ACC112 (cell line): ENCODE measurements at regions not wholly inside any gene's neighbourhood (a gene's known extent, or its start where the extent isn't known, plus 50 kb on each side); places are given as distances from the start of the nearest gene placed in this dataset.

Experiments used
- H2AFZ ChIP-seq: fragments of 200-600 bp; sonication (generic); one replicate; pipeline ENCODE4 v1.6.0; 2017; ENCODE audit warnings: antibody characterized with exemption, low read length; ENCODE audit not compliant: unreplicated experiment
- H3K27ac ChIP-seq: fragments of 200-600 bp; sonication (generic); 2 replicates; pipeline ENCODE4 v1.5.1; 2014; ENCODE audit warnings: low read depth, mild to moderate bottlenecking, antibody characterized with exemption, low read length, moderate library complexity
- H3K27me3 ChIP-seq: fragments of 200-600 bp; sonication (generic); 2 replicates; pipeline ENCODE4 v1.6.1; 2014; ENCODE audit warnings: mild to moderate bottlenecking, antibody characterized with exemption, low read length, moderate library complexity, mixed read lengths; ENCODE audit not compliant: insufficient read depth
- H3K36me3 ChIP-seq: fragments of 200-600 bp; sonication (generic); 2 replicates; pipeline ENCODE4 v1.6.1; 2016; ENCODE audit warnings: mild to moderate bottlenecking, antibody characterized with exemption, low read length, moderate library complexity, mixed read lengths; ENCODE audit not compliant: insufficient read depth
- H3K4me1 ChIP-seq: fragments of 200-600 bp; sonication (generic); one replicate; pipeline ENCODE4 v1.6.1; 2016; ENCODE audit warnings: low read length, mixed read lengths; ENCODE audit not compliant: insufficient read depth, unreplicated experiment, control insufficient read depth
- H3K4me3 ChIP-seq: fragments of 200-600 bp; sonication (generic); 2 replicates; pipeline ENCODE4 v1.5.1; 2014; ENCODE audit warnings: mild to moderate bottlenecking, low read depth, low read length
- H3K79me2 ChIP-seq: fragments of 200-600 bp; sonication (generic); one replicate; pipeline ENCODE4 v1.6.0; 2016; ENCODE audit warnings: low read length; ENCODE audit not compliant: control insufficient read depth, unreplicated experiment, insufficient read depth

DNA sequence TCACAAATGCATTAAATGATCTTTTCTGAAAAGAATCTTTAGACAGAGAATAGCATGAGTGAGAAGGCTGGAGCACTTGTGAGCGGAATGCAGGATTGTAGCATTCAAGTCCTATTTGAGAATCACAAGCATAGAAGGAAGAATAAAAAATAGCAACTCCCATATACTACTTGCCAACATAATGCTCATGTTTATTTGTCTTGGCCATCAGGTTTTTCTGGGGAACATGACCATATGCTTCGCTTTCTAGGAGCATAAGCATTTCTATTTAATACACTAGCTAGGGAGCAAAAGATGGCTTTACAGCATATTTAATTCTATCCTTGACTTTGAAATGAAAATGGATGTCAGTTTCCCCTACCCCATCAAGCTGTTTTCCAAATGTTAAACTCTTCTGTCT is 170.3 kb upstream of the MITF start:
- Histone ChIP-seq H3K4me3 (no peak overlapping the region), H2AFZ (no peak overlapping the region), H3K27ac (no peak overlapping the region), H3K36me3 (no peaks in the 10 kb centered on the region), H3K27me3 (peaks cover 6% of the 10 kb centered on the region), H3K4me1 (no peaks in the 10 kb centered on the region), H3K79me2 (no peaks in the 10 kb centered on the region)

DNA sequence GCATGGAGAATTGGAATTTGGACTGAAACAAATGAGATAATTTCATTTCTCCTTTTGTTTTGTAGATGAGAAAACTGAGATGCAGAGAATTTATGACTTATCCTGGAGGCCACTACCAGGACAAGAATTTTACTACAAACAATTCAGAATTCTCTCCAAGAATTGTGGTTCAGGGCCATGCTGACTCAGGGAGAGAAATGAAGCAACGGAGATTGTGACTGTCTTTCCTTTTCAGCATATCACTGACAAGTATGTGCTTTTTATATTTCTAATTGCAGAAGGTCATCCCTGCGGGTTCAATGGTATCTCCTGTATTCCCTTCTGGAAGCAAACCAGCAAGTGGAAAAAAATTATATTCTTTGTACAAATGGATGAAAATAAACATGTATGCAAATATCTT is 170.8 kb upstream of the MITF start:
- Histone ChIP-seq H3K27me3 (peaks cover 6% of the 10 kb centered on the region), H3K27ac (no peak overlapping the region), H2AFZ (no peak overlapping the region), H3K79me2 (no peaks in the 10 kb centered on the region), H3K36me3 (no peaks in the 10 kb centered on the region), H3K4me1 (no peaks in the 10 kb centered on the region), H3K4me3 (no peak overlapping the region)

DNA sequence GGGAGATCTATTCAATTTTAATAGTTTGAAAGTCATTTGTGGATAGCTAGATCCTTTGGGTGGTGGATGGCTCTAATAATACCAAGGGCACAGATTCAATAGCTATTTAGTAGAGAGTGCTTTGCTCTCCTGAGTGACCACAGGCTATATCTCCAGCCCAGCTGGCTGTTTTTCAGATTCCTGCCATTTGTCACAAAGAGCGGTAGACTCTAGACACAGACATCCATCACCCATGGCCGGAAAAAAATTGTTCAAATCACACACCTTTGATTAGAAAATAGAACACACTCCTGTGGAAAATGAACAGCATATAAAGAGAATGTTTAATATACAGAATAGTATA is 171.6 kb upstream of the MITF start:
- H3K79me2 ChIP-seq, result no peaks in the 10 kb centered on the region
- no peaks in the 10 kb centered on the region for H3K4me1 ChIP-seq
- H2AFZ ChIP-seq, result no peak overlapping the region
- no peak overlapping the region for H3K27ac ChIP-seq
- H3K27me3 ChIP-seq, result peaks cover 6% of the 10 kb centered on the region
- H3K4me3 ChIP-seq, result no peak overlapping the region
- no peaks in the 10 kb centered on the region for H3K36me3 ChIP-seq

DNA sequence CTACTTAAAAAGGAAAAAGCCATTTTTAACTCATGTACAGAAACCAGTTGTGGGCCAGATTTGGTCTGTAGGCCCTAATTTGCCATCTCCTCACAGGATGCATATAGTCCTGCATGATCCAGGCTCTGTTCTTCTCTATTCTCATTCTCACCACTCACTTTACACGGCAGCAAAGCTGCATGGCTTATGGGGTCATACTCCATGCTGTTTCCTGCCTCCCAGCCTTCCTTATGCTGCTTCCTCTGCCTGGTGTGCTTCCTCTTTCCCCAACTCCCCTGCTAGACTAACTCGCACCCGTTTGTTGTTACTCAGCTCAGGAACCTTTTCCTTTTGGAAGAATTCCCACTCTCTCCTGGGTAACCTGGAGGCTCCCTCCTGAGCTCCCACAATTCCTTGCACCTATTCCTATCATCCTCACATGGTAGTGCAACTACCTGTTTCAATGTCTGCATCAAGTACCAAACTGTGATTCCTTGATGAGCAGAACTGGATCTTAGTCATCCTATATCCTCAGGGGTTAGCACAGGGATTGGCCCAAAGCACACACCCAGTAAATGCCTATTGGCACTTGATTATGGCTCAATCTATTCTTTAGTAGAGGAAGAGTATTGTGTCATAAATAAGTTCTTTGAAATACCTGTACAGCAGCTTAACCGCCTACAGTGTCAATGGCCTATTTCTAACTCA is 172.1 kb upstream of the MITF start:
- Histone ChIP-seq H3K4me1 (no peaks in the 10 kb centered on the region), H3K27me3 (peaks cover 6% of the 10 kb centered on the region), H3K36me3 (no peaks in the 10 kb centered on the region), H3K4me3 (no peak overlapping the region), H3K79me2 (no peaks in the 10 kb centered on the region), H2AFZ (no peak overlapping the region), H3K27ac (no peak overlapping the region)

DNA sequence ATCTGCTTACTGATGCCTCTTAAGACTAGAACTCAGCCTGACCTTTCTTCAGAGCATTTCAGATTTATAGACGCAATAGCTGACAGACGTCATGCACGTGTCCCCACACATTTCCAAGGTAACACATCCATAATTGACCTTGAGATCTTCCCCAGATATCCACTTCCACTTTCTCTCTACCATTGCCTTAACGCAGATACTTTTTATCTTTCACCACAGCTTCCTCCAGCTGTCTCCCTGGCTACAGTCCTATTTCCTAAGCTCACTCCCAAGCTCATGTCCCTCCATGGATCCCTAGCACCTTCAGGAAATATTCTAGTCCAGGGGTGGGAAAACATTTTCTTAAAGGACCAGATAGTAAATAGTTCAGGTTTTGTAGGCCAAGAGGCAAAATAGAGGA is 173.0 kb upstream of the MITF start:
- Histone ChIP-seq H3K79me2 (no peaks in the 10 kb centered on the region), H3K4me1 (no peaks in the 10 kb centered on the region), H3K27me3 (peaks cover 7% of the 10 kb centered on the region), H3K4me3 (no peak overlapping the region), H3K36me3 (no peaks in the 10 kb centered on the region), H3K27ac (no peak overlapping the region), H2AFZ (no peak overlapping the region)

DNA sequence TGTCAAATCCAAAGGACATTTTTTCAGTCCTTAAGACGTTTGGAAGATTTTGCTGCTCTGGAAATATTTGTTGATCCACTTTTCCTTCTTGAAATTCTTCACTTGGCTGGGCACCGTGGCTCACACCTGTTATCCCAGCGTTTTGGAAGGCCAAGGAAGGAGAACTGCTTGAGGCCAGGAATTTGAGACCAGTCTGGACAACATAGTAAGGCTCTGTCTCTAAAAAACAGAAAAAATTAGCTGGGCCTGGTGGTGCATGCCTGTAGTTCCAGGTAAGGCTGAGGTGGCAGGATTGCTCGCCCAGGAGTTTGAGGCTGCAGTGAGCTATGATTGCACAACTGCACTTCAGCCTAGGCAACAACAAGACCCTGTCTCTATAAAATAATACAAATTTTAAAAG is 173.9 kb upstream of the MITF start:
- Histone ChIP-seq H3K79me2 (no peaks in the 10 kb centered on the region), H3K4me1 (no peaks in the 10 kb centered on the region), H3K36me3 (no peaks in the 10 kb centered on the region), H2AFZ (no peak overlapping the region), H3K27me3 (peaks cover 13% of the 10 kb centered on the region), H3K4me3 (no peak overlapping the region), H3K27ac (no peak overlapping the region)

DNA sequence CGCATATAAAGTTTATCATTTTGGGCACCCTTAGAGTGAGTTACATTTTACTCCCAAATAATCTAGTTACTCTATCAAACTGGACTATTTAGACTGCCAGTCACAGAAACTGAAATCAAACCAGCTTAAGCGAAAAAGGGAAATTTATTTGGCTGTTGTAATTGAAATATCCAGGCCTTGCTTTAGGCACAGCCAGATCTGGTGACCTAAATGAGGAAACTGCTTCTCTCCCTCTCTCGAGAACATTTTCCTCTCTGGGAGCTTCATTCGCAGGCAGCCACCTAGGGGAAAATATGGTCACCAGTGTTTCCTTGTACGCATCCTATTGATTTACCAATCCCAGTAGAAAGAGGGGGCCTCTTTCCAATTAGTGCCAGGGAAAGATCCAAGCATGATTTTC is 175.3 kb upstream of the MITF start:
- Histone ChIP-seq H3K27me3 (peaks cover 8% of the 10 kb centered on the region), H2AFZ (no peak overlapping the region), H3K36me3 (no peaks in the 10 kb centered on the region), H3K4me1 (no peaks in the 10 kb centered on the region), H3K79me2 (no peaks in the 10 kb centered on the region), H3K4me3 (no peak overlapping the region), H3K27ac (no peak overlapping the region)

DNA sequence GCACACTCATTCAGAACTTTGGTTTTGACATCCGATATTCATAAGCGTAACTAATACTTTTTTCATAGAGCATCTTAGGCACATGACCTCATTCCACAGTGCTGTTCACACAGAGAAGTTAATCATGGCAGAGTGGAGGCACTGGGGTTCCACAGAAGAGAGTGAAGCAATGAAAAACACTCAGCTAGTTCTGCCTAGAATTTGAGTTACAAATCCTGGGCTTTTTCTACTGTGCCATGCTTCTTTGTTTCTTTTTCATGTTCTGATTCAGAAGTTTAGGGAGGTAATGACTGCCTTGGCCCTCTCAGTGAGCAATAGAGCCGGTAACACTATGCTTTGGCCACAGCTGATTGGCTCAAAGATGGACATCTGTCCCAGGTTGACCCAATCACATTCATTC is 176.1 kb upstream of the MITF start:
- Histone ChIP-seq H3K4me3 (no peak overlapping the region), H3K36me3 (no peaks in the 10 kb centered on the region), H3K27me3 (peaks cover 8% of the 10 kb centered on the region), H2AFZ (no peak overlapping the region), H3K79me2 (no peaks in the 10 kb centered on the region), H3K4me1 (no peaks in the 10 kb centered on the region), H3K27ac (no peak overlapping the region)

DNA sequence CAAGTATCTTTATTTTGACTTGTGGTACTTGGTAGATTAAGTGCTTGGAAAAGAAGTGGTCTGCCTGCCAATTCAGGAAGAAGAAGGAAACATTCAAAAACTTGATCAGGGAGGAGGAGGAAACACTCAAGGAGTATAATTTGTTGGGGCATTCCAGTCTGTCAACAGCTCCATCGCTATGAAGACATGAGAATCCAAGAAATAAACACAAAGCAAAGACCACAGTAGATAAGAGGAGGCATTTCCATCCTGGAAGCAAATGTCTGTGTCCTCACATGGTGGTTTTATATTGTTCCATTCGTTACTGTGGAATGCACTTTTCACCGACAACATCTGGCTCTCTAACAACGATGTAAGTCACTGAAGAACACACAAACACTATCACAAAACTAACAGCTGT is 176.1 kb upstream of the FRMD4B start:
- no peaks in the 10 kb centered on the region for H3K36me3 ChIP-seq
- no peak overlapping the region for H3K27ac ChIP-seq
- H3K4me1 ChIP-seq, result no peaks in the 10 kb centered on the region
- H3K27me3 ChIP-seq, result peaks cover 12% of the 10 kb centered on the region
- no peak overlapping the region for H3K4me3 ChIP-seq
- no peak overlapping the region for H2AFZ ChIP-seq
- H3K79me2 ChIP-seq, result no peaks in the 10 kb centered on the region

DNA sequence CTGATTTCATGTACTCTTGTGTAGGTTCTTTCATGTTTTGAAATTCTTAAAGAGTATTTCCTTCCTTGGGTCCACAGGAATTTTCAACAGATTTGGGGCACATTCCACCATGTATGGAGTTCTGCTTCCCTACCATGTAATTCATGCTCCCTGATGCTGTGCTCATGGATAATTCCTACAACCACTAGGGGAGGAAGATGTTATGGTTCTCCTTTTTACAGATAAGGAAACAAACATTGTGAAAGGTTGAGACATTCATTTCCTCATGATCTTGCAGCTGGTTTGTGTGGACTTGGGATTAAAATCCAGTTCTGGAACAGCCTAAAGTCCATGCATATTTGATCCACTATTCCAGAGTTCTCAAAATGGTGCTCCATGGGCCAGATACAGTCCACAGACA is 174.9 kb upstream of the FRMD4B start:
- Histone ChIP-seq H3K4me3 (no peak overlapping the region), H2AFZ (no peak overlapping the region), H3K36me3 (no peaks in the 10 kb centered on the region), H3K27me3 (peaks cover 21% of the 10 kb centered on the region), H3K79me2 (no peaks in the 10 kb centered on the region), H3K4me1 (no peaks in the 10 kb centered on the region), H3K27ac (no peak overlapping the region)

DNA sequence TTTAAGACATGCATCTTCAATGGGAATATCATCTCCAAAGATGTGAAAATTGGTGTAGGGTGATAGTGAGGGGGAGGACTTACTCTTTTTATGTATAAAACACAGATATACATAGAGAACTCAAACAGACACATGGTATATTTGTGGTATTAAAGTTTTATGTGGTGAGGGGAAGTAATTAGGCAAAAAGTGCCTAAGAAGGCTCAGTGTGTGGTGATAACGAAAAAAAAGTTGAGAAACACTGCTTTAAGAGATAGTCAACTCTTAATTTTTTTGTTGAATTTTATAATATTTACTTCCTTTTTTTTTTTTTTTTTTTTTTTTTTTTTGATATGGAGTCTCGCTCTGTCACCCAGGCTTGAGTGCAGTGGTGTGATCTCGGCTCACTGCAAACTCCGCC is 174.2 kb upstream of the FRMD4B start:
- H3K79me2 ChIP-seq, result no peaks in the 10 kb centered on the region
- H3K27me3 ChIP-seq, result peaks cover 28% of the 10 kb centered on the region
- no peak overlapping the region for H3K27ac ChIP-seq
- no peak overlapping the region for H3K4me3 ChIP-seq
- H2AFZ ChIP-seq, result no peak overlapping the region
- H3K36me3 ChIP-seq, result no peaks in the 10 kb centered on the region
- no peaks in the 10 kb centered on the region for H3K4me1 ChIP-seq
